Lung (tissue), 11 donors: ENCODE measurements at regions not wholly inside any gene's neighbourhood (a gene's known extent, or its start where the extent isn't known, plus 50 kb on each side); places are given as distances from the start of the nearest gene placed in this dataset.
A peak's percentile ranks its signal among the peaks of the same experiment; 100 is the strongest.

Experiments used
- ATAC-seq: fragments of 200-7000 bp; cut with Tn5 transposase; one replicate; pipeline ENCODE4 v1.9.1; 2020; ENCODE audit warnings: moderate number of reproducible peaks; ENCODE audit not compliant: insufficient read depth, low FRiP score
- DNase-seq, 3 donors: peaks; one replicate each; pipeline ENCODE4 v3.0.0-alpha.2; 2013 to 2017
- H3K27ac ChIP-seq, 2 donors: one replicate each; pipeline ENCODE4 v1.5.1; 2013; ENCODE audit warnings: mild to moderate bottlenecking in 2 of 2, moderate library complexity in 2 of 2, control low read depth in 1 of 2, inconsistent platforms in 1 of 2, low read depth in 1 of 2, low read length in 1 of 2
- H3K27me3 ChIP-seq, 3 donors: one replicate each; pipeline ENCODE4 v1.5.1; 2013; ENCODE audit warnings: low read length in 2 of 3; ENCODE audit not compliant: control insufficient read depth in 3 of 3, insufficient read depth in 3 of 3
- H3K36me3 ChIP-seq, 4 donors: one replicate each; pipeline ENCODE4 v1.5.1; 2013; ENCODE audit warnings: low read length in 4 of 4, mild to moderate bottlenecking in 1 of 4, moderate library complexity in 1 of 4; ENCODE audit not compliant: control insufficient read depth in 4 of 4, insufficient read depth in 4 of 4
- H3K4me1 ChIP-seq, 5 donors: one replicate each; pipeline ENCODE4 v1.5.1; 2013; ENCODE audit warnings: low read length in 5 of 5, mild to moderate bottlenecking in 2 of 5, moderate library complexity in 1 of 5; ENCODE audit not compliant: control insufficient read depth in 5 of 5, insufficient read depth in 5 of 5
- H3K4me3 ChIP-seq: one replicate; pipeline ENCODE4 v1.5.1; 2013; ENCODE audit warnings: mild to moderate bottlenecking, control low read depth, moderate library complexity
- H3K9ac ChIP-seq, 2 donors: one replicate each; pipeline ENCODE4 v1.5.1; 2013; ENCODE audit warnings: low read length in 2 of 2, control low read depth in 1 of 2; ENCODE audit not compliant: insufficient read depth in 1 of 2
- H3K9me3 ChIP-seq, 4 donors: one replicate each; pipeline ENCODE4 v1.5.1; 2013; ENCODE audit warnings: low read length in 3 of 4, mild to moderate bottlenecking in 1 of 4, moderate library complexity in 1 of 4; ENCODE audit not compliant: control insufficient read depth in 4 of 4, insufficient read depth in 3 of 4
- CTCF ChIP-seq: IDR thresholded peaks from 2 replicates; pipeline ENCODE4 v1.5.1; 2012; ENCODE audit warnings: mild to moderate bottlenecking; ENCODE audit errors: control extremely low read depth, extremely low read depth
- WGBS, 2 donors: extraction: QIAGEN DNeasy Blood & Tissue Kit; methylation state at CpG; one replicate each; pipeline ENCODE4 v1.1.7; 2013; 5-methylcytosine and 5-hydroxymethylcytosine counted together
- donor health status: control.
- donor health status: control.
- donor health status: Bipolar disorder and iron deficiency.
- donor health status: healthy.
- donor health status: DM: yes; HTN: yes; CAD: no.

DNA sequence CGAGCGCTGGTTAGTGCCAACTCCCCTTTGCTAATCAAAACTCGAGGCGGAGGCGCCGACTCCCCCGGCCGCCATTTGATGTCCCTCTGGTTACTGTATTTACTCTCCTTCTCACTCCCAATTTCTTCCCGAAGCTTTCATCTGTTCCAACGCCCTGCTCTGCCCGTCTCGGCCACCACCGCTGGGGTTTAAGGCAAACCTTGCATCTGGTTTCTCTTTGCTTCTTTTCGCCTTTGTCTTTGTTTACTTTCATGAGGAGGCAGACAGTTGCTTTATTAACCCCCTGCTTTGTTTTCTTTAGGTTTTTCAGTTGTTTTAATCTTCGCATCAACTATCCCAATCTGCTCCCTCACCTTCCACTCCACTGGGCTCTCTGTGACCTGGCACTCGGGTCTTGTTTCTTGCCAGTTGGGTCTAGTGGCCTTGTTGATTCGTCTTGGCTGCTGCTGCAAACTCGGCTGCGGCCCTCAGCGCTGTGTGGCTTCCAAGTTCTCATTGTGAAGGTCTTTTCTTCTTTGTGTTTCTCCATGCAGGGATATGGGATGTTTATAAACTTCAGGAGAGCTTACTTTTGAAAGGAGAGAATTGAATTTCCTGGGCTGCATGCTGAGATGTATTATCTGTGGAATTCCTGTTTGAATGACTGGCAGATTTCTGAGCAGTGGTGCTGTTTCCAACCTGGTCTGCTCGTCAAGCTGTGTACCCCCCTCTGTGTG, 155.1 kb downstream of the CDC5L start:
- Histone ChIP-seq H3K9ac (no peak overlapping the region), H3K27ac (no peak overlapping the region), H3K9me3 (peaks cover 0 to 3% (median 0%) of the 10 kb centered on the region in 4 donors), H3K27me3 (no peaks in the 10 kb centered on the region), H3K36me3 (no peaks in the 10 kb centered on the region), H3K4me1 (no peaks in the 10 kb centered on the region), H3K4me3 (no peak overlapping the region)
- ATAC-seq: no peak
- no peak for TF ChIP-seq CTCF
- peak in 1 of 3 donors; percentile 23 for DNase-seq
- WGBS, 2 donors: 69 to 78% methylated on average over 21 of the region's 21 CpGs

DNA sequence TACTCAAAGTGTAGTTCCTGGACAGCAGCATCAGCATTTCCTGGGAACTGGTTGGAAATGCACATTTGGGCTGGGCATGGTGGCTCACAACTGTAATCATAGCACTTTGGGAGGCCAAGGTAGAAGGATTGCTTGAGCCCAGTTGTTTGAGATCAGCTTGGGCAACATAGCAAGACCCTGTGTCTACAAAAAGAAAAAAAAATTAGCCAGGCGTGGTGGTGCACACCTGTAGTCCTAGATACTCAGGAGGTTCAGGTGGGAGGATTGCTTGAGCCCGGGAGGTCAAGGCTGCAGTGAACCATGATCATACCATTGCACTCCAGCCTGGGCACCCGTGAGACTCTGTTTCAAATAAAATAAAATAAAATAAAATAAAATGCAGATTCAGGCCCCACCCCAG, 156.2 kb downstream of the CDC5L start:
- ATAC-seq (no peak), DNase-seq (no peak)
- TF ChIP-seq CTCF: no peak
- Histone ChIP-seq H3K4me3 (no peak overlapping the region), H3K36me3 (no peaks in the 10 kb centered on the region), H3K27ac (no peak overlapping the region), H3K4me1 (no peaks in the 10 kb centered on the region), H3K9me3 (peaks cover 0 to 3% (median 0%) of the 10 kb centered on the region in 4 donors), H3K27me3 (no peaks in the 10 kb centered on the region), H3K9ac (no peak overlapping the region)
- 86 to 96% methylated on average over 3 of the region's 3 CpGs for WGBS, 2 donors

GRCh38 chr6:44545224-44545623, 157.7 kb downstream of the CDC5L start:
- Histone ChIP-seq H3K36me3 (no peaks in the 10 kb centered on the region), H3K9ac (no peak overlapping the region), H3K27ac (no peak overlapping the region), H3K4me1 (no peaks in the 10 kb centered on the region), H3K27me3 (no peaks in the 10 kb centered on the region), H3K9me3 (peaks cover 0 to 8% (median 0%) of the 10 kb centered on the region in 4 donors), H3K4me3 (no peak overlapping the region)
- no peak for TF ChIP-seq CTCF
- ATAC-seq (no peak), DNase-seq (no peak)
- 77 to 88% methylated on average over 1 of the region's 1 CpG for WGBS, 2 donors

DNA sequence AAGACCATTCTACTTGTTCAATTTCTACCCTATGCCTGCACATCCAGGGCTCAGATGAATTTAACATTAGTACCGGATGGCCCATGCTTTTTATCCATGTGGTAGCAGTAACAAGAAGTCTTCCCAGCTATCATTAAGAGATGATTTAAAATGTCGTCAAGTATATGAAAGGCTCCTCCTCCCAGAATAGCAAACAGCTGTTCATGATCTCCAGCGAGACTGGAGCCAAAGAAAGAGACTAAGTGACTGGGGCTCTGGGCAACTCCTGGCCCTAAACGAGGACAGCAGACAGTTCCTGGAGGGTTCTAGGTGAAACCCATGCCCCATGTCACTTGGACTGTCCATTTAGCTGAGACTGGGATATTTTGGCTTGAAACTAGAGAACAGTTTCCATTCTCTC, 160.8 kb downstream of the CDC5L start:
- H3K4me3 ChIP-seq: no peak overlapping the region
- DNase-seq (no peak), ATAC-seq (no peak)
- 84 to 92% methylated on average over 4 of the region's 4 CpGs for WGBS, 2 donors
- no peaks in the 10 kb centered on the region for H3K27me3 ChIP-seq
- no peak overlapping the region for H3K27ac ChIP-seq
- H3K4me1 ChIP-seq: no peaks in the 10 kb centered on the region
- no peak for TF ChIP-seq CTCF
- no peaks in the 10 kb centered on the region for H3K36me3 ChIP-seq
- H3K9me3 ChIP-seq: peaks cover 0 to 5% (median 0%) of the 10 kb centered on the region in 4 donors
- no peak overlapping the region for H3K9ac ChIP-seq
